ENCODE measurements at regions not wholly inside any gene's neighbourhood (a gene's known extent, or its start where the extent isn't known, plus 50 kb on each side); places are given as distances from the start of the nearest gene placed in this dataset.

DNA sequence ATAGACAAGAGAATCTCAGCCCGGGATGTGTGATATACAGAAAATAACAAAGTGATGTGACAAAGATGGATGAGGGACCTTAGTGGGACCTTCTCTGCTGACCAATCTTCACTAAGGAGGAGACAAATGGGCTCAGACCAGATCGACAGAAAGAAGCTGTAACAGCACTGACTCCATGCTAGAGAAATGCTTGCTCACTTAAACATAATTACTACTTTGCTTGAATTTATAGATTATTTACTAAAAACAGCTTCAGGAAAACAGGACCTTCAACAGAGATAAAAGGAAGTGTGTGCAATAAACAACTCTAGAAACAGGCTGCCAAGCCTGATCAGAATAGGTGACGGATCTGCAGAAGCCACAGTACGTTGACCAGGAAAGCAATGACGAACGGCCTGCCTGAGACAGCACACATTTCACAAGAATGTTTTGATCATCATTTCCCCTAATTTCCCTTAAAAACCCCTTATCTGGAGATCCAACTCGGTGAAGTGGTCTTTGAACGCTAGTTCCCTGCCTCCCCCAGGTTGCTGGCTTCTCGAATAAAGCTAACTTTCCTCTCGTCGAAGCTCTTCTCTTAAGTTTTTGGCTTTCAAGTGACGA is 98.4 kb upstream of the STEAP1B start:
- TF ChIP-seq, protein P1, sequence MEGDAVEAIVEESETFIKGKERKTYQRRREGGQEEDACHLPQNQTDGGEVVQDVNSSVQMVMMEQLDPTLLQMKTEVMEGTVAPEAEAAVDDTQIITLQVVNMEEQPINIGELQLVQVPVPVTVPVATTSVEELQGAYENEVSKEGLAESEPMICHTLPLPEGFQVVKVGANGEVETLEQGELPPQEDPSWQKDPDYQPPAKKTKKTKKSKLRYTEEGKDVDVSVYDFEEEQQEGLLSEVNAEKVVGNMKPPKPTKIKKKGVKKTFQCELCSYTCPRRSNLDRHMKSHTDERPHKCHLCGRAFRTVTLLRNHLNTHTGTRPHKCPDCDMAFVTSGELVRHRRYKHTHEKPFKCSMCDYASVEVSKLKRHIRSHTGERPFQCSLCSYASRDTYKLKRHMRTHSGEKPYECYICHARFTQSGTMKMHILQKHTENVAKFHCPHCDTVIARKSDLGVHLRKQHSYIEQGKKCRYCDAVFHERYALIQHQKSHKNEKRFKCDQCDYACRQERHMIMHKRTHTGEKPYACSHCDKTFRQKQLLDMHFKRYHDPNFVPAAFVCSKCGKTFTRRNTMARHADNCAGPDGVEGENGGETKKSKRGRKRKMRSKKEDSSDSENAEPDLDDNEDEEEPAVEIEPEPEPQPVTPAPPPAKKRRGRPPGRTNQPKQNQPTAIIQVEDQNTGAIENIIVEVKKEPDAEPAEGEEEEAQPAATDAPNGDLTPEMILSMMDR (IDR thresholded peaks at IDR 0.05; ENCODE audit: low read length): no peak
- TF ChIP-seq EZH2phosphoT487 (IDR thresholded peaks at IDR 0.05; ENCODE audit: low read length) (no peak), EZH2 (optimal IDR thresholded peaks at IDR 0.05; ENCODE audit: low read depth, low read length) (no peak)

Data from MM.1S (cell line).